ENCODE measurements at regions not wholly inside any gene's neighbourhood (a gene's known extent, or its start where the extent isn't known, plus 50 kb on each side); places are given as distances from the start of the nearest gene placed in this dataset.

- no peaks in the 10 kb centered on the region for H3K36me3 Mint-ChIP-seq (ENCODE audit: low read depth)
- Histone ChIP-seq H3K4me1 (ENCODE audit: control insufficient read depth, insufficient read depth, low read length) (no peaks in the 10 kb centered on the region), H3K36me3 (ENCODE audit: control insufficient read depth, insufficient read depth, low read length) (no peaks in the 10 kb centered on the region), H3K9ac (ENCODE audit: extremely low read depth, low read length, poor library complexity, severe bottlenecking) (no peak overlapping the region), H3K9me3 (ENCODE audit: control insufficient read depth, low read length) (no peaks in the 10 kb centered on the region), H3K27ac (ENCODE audit: low read depth, low read length) (no peak overlapping the region), H3K27me3 (ENCODE audit: control insufficient read depth, insufficient read depth, low read length, poor library complexity, severe bottlenecking) (no peaks in the 10 kb centered on the region), H3K4me3 (ENCODE audit: low read length) (no peak overlapping the region)
- H3K9me3 Mint-ChIP-seq, result no peaks in the 10 kb centered on the region
- TF ChIP-seq CTCF (conservative IDR thresholded peaks at IDR 0.05), result no peak
- no peak overlapping the region for H3K4me3 Mint-ChIP-seq
- H3K27me3 Mint-ChIP-seq (ENCODE audit: insufficient read depth), result no peaks in the 10 kb centered on the region
- no peak for DNase-seq
- H3K4me1 Mint-ChIP-seq, result no peaks in the 10 kb centered on the region
- no peak overlapping the region for H3K27ac Mint-ChIP-seq
- WGBS, 2 experiments (ENCODE audit: insufficient coverage in 1 of 2, insufficient read length in 1 of 2), result 83 to 100% methylated on average over 1 of the region's 1 CpG
Observed at GRCh38 chr16:77030600-77030999, 160.4 kb upstream of the MON1B start.

GRCh38 chr16:77033516-77033915 lies 157.5 kb upstream of the MON1B start:
- DNase-seq, result no peak
- WGBS, 2 experiments (ENCODE audit: insufficient coverage in 1 of 2, insufficient read length in 1 of 2), result 76 to 100% methylated on average over 1 to 2 of the region's 2 CpGs
- no peak overlapping the region for H3K4me3 ChIP-seq (ENCODE audit: low read length)
- H3K9ac ChIP-seq (ENCODE audit: extremely low read depth, low read length, poor library complexity, severe bottlenecking), result no peak overlapping the region
- Mint-ChIP-seq H3K27ac (no peak overlapping the region), H3K4me3 (no peak overlapping the region), H3K36me3 (ENCODE audit: low read depth) (no peaks in the 10 kb centered on the region), H3K9me3 (no peaks in the 10 kb centered on the region), H3K27me3 (ENCODE audit: insufficient read depth) (no peaks in the 10 kb centered on the region), H3K4me1 (no peaks in the 10 kb centered on the region)
- no peaks in the 10 kb centered on the region for H3K4me1 ChIP-seq (ENCODE audit: control insufficient read depth, insufficient read depth, low read length)
- H3K9me3 ChIP-seq (ENCODE audit: control insufficient read depth, low read length), result no peaks in the 10 kb centered on the region
- H3K27me3 ChIP-seq (ENCODE audit: control insufficient read depth, insufficient read depth, low read length, poor library complexity, severe bottlenecking), result no peaks in the 10 kb centered on the region
- H3K36me3 ChIP-seq (ENCODE audit: control insufficient read depth, insufficient read depth, low read length), result no peaks in the 10 kb centered on the region
- H3K27ac ChIP-seq (ENCODE audit: low read depth, low read length), result no peak overlapping the region
- TF ChIP-seq CTCF (conservative IDR thresholded peaks at IDR 0.05), result no peak

GRCh38 chr16:77035361-77035760 lies 155.6 kb upstream of the MON1B start:
- H3K27ac Mint-ChIP-seq, result no peak overlapping the region
- H3K27me3 Mint-ChIP-seq (ENCODE audit: insufficient read depth), result no peaks in the 10 kb centered on the region
- no peaks in the 10 kb centered on the region for H3K36me3 ChIP-seq (ENCODE audit: control insufficient read depth, insufficient read depth, low read length)
- no peaks in the 10 kb centered on the region for H3K9me3 Mint-ChIP-seq
- no peaks in the 10 kb centered on the region for H3K9me3 ChIP-seq (ENCODE audit: control insufficient read depth, low read length)
- no peaks in the 10 kb centered on the region for H3K4me1 Mint-ChIP-seq
- H3K27me3 ChIP-seq (ENCODE audit: control insufficient read depth, insufficient read depth, low read length, poor library complexity, severe bottlenecking), result no peaks in the 10 kb centered on the region
- no peak overlapping the region for H3K4me3 Mint-ChIP-seq
- DNase-seq, result no peak
- no peak overlapping the region for H3K27ac ChIP-seq (ENCODE audit: low read depth, low read length)
- H3K9ac ChIP-seq (ENCODE audit: extremely low read depth, low read length, poor library complexity, severe bottlenecking), result no peak overlapping the region
- TF ChIP-seq CTCF (conservative IDR thresholded peaks at IDR 0.05), result no peak
- no peak overlapping the region for H3K4me3 ChIP-seq (ENCODE audit: low read length)
- H3K4me1 ChIP-seq (ENCODE audit: control insufficient read depth, insufficient read depth, low read length), result no peaks in the 10 kb centered on the region
- no peaks in the 10 kb centered on the region for H3K36me3 Mint-ChIP-seq (ENCODE audit: low read depth)
